Neural progenitor cell (in vitro differentiated cells): ENCODE measurements at regions not wholly inside any gene's neighbourhood (a gene's known extent, or its start where the extent isn't known, plus 50 kb on each side); places are given as distances from the start of the nearest gene placed in this dataset.

ENCODE experiments used
- DNase-seq: peaks from one replicate; pipeline ENCODE4 v3.0.0-alpha.2; 2016; ENCODE audit warnings: low spot score
- H2AFZ ChIP-seq: fragments of 200-600 bp; sonication (generic); replicated peaks from 2 replicates; pipeline ENCODE4 v1.6.1; 2016; ENCODE audit warnings: antibody characterized with exemption
- H3F3A ChIP-seq: fragments of 200-600 bp; sonication (generic); 2 replicates; pipeline ENCODE4 v1.6.1; 2016; ENCODE audit warnings: antibody characterized with exemption, low read depth
- H3K27ac ChIP-seq: fragments of 200-600 bp; sonication (generic); 2 replicates; pipeline ENCODE4 v1.5.1; 2016; ENCODE audit warnings: mild to moderate bottlenecking
- H3K27me3 ChIP-seq: fragments of 200-600 bp; sonication (generic); 2 replicates; pipeline ENCODE4 v1.6.1; 2016; ENCODE audit warnings: mild to moderate bottlenecking, moderate library complexity
- H3K36me3 ChIP-seq: fragments of 200-600 bp; sonication (generic); 2 replicates; pipeline ENCODE4 v1.5.1; 2016
- H3K4me1 ChIP-seq: fragments of 200-600 bp; sonication (generic); 2 replicates; pipeline ENCODE4 v1.6.1; 2016; ENCODE audit warnings: mixed run types
- H3K4me2 ChIP-seq: fragments of 200-600 bp; sonication (generic); 2 replicates; pipeline ENCODE4 v1.6.1; 2016
- H3K4me3 ChIP-seq: fragments of 200-600 bp; sonication (generic); 2 replicates; pipeline ENCODE4 v1.5.1; 2016
- H3K79me2 ChIP-seq: fragments of 200-600 bp; sonication (generic); 2 replicates; pipeline ENCODE4 v1.6.1; 2016; ENCODE audit warnings: low read depth
- H3K9ac ChIP-seq: fragments of 200-600 bp; sonication (generic); 2 replicates; pipeline ENCODE4 v1.6.1; 2016
- H3K9me3 ChIP-seq: fragments of 200-600 bp; sonication (generic); 2 replicates; pipeline ENCODE4 v1.5.1; 2016; ENCODE audit warnings: low read depth
- H4K20me1 ChIP-seq: fragments of 200-600 bp; sonication (generic); 2 replicates; pipeline ENCODE4 v1.6.1; 2016; ENCODE audit warnings: low read depth
- H3K27ac Mint-ChIP-seq: 3 replicates; pipeline ENCODE4 v1.8.0; 2021; ENCODE audit warnings: mixed read lengths
- H3K27me3 Mint-ChIP-seq: 2 replicates; pipeline ENCODE4 v1.8.0; 2022; ENCODE audit warnings: low read depth, mild to moderate bottlenecking, inconsistent platforms, moderate library complexity, mixed read lengths; ENCODE audit not compliant: insufficient read depth
- H3K36me3 Mint-ChIP-seq: 3 replicates; pipeline ENCODE4 v1.8.0; 2021; ENCODE audit warnings: mixed read lengths
- H3K4me1 Mint-ChIP-seq: 3 replicates; pipeline ENCODE4 v1.8.0; 2021; ENCODE audit warnings: mixed read lengths
- H3K4me3 Mint-ChIP-seq: 3 replicates; pipeline ENCODE4 v1.8.0; 2021; ENCODE audit warnings: mild to moderate bottlenecking, moderate library complexity, mixed read lengths
- H3K9me3 Mint-ChIP-seq: 3 replicates; pipeline ENCODE4 v1.8.0; 2020; ENCODE audit warnings: mixed read lengths
- EZH2 ChIP-seq: fragments of 200-600 bp; sonication (generic); IDR thresholded peaks from 2 replicates; pipeline ENCODE4 v1.6.1; 2017; ENCODE audit warnings: antibody characterized with exemption, mild to moderate bottlenecking, moderate library complexity
- EZH2phosphoT487 ChIP-seq: fragments of 200-600 bp; sonication (generic); IDR thresholded peaks from 2 replicates; pipeline ENCODE4 v1.6.1; 2017; ENCODE audit warnings: antibody characterized with exemption
- TF ChIP-seq, protein P1 (sequence below): fragments of 200-600 bp; sonication (generic); IDR thresholded peaks from 2 replicates; pipeline ENCODE4 v1.5.1; 2017; ENCODE audit warnings: antibody characterized with exemption, mild to moderate bottlenecking

GRCh38 chr7:93821463-93821862, 69.1 kb downstream of the TFPI2 start:
- Mint-ChIP-seq H3K27ac (no peak overlapping the region), H3K36me3 (no peaks in the 10 kb centered on the region), H3K4me3 (no peak overlapping the region), H3K9me3 (no peaks in the 10 kb centered on the region), H3K27me3 (peaks cover 7% of the 10 kb centered on the region), H3K4me1 (peaks cover 17% of the 10 kb centered on the region)
- no peak overlapping the region for H3K4me2 ChIP-seq
- no peaks in the 10 kb centered on the region for H4K20me1 ChIP-seq
- no peak overlapping the region for H3K27ac ChIP-seq
- no peak overlapping the region for H2AFZ ChIP-seq
- H3K4me3 ChIP-seq, result no peak overlapping the region
- H3K79me2 ChIP-seq, result no peaks in the 10 kb centered on the region
- H3F3A ChIP-seq, result peaks cover 15% of the 10 kb centered on the region
- no peak for DNase-seq
- H3K27me3 ChIP-seq, result no peaks in the 10 kb centered on the region
- no peaks in the 10 kb centered on the region for H3K36me3 ChIP-seq
- no peak overlapping the region for H3K9ac ChIP-seq
- TF ChIP-seq EZH2, result no peak
- TF ChIP-seq, protein P1, sequence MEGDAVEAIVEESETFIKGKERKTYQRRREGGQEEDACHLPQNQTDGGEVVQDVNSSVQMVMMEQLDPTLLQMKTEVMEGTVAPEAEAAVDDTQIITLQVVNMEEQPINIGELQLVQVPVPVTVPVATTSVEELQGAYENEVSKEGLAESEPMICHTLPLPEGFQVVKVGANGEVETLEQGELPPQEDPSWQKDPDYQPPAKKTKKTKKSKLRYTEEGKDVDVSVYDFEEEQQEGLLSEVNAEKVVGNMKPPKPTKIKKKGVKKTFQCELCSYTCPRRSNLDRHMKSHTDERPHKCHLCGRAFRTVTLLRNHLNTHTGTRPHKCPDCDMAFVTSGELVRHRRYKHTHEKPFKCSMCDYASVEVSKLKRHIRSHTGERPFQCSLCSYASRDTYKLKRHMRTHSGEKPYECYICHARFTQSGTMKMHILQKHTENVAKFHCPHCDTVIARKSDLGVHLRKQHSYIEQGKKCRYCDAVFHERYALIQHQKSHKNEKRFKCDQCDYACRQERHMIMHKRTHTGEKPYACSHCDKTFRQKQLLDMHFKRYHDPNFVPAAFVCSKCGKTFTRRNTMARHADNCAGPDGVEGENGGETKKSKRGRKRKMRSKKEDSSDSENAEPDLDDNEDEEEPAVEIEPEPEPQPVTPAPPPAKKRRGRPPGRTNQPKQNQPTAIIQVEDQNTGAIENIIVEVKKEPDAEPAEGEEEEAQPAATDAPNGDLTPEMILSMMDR, result no peak
- no peak for TF ChIP-seq EZH2phosphoT487
- H3K9me3 ChIP-seq, result no peaks in the 10 kb centered on the region
- H3K4me1 ChIP-seq, result peaks cover 17% of the 10 kb centered on the region

DNA sequence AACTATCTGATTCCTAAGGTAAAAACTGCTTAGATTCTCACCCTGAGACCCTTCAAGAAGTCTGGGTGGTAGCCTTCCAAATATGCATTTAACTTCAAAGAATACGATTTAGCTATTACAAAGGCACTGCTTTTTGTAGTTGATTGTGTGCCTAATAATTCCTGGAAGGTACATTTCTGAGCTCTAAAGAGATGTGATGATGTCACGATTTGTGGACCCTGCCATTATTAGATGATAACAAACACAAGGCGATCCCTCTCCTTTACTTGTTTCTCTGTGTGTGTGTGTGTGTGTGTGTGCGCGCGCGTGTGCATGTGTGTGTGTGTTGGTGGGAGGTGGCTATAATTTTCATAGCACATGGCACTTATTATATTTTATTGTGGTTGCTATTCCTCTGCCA, 70.9 kb downstream of the TFPI2 start:
- Histone ChIP-seq H3K27ac (no peak overlapping the region), H3K36me3 (no peaks in the 10 kb centered on the region), H3F3A (peaks cover 22% of the 10 kb centered on the region), H2AFZ (no peak overlapping the region), H3K4me2 (no peak overlapping the region), H3K4me3 (no peak overlapping the region), H3K27me3 (no peaks in the 10 kb centered on the region), H3K79me2 (no peaks in the 10 kb centered on the region), H3K4me1 (peaks cover 28% of the 10 kb centered on the region), H3K9ac (no peak overlapping the region), H4K20me1 (no peaks in the 10 kb centered on the region), H3K9me3 (no peaks in the 10 kb centered on the region)
- Mint-ChIP-seq H3K4me1 (peaks cover 22% of the 10 kb centered on the region), H3K36me3 (no peaks in the 10 kb centered on the region), H3K27ac (no peak overlapping the region), H3K4me3 (no peak overlapping the region), H3K9me3 (no peaks in the 10 kb centered on the region), H3K27me3 (peaks cover 7% of the 10 kb centered on the region)
- DNase-seq, result no peak
- no peak for TF ChIP-seq EZH2
- TF ChIP-seq EZH2phosphoT487, result no peak
- TF ChIP-seq, protein P1, result no peak

- no peaks in the 10 kb centered on the region for H4K20me1 ChIP-seq
- H3K4me2 ChIP-seq, result peak overlapping the region; percentile 71
- H3K79me2 ChIP-seq, result no peaks in the 10 kb centered on the region
- peaks cover 24% of the 10 kb centered on the region for H3K4me1 Mint-ChIP-seq
- no peaks in the 10 kb centered on the region for H3K9me3 ChIP-seq
- H2AFZ ChIP-seq, result no peak overlapping the region
- peak overlapping the region; percentile 26 for H3K4me3 ChIP-seq
- H3K4me3 Mint-ChIP-seq, result no peak overlapping the region
- H3K27me3 Mint-ChIP-seq, result peaks cover 7% of the 10 kb centered on the region
- no peaks in the 10 kb centered on the region for H3K36me3 Mint-ChIP-seq
- H3F3A ChIP-seq, result peaks cover 22% of the 10 kb centered on the region
- peak overlapping the region; percentile 81 for H3K27ac ChIP-seq
- H3K36me3 ChIP-seq, result no peaks in the 10 kb centered on the region
- TF ChIP-seq, protein P1, result no peak
- no peak overlapping the region for H3K9ac ChIP-seq
- no peaks in the 10 kb centered on the region for H3K9me3 Mint-ChIP-seq
- no peak for DNase-seq
- peak overlapping the region; percentile 79 for H3K27ac Mint-ChIP-seq
- peaks cover 28% of the 10 kb centered on the region for H3K4me1 ChIP-seq
- H3K27me3 ChIP-seq, result no peaks in the 10 kb centered on the region
Measured at GRCh38 chr7:93817526-93817925, 73.0 kb downstream of the TFPI2 start.
